Peyer's patch (tissue), 4 donors: ENCODE measurements at regions not wholly inside any gene's neighbourhood (a gene's known extent, or its start where the extent isn't known, plus 50 kb on each side); places are given as distances from the start of the nearest gene placed in this dataset.

ENCODE experiments used
- DNase-seq, 3 donors: peaks; one replicate each; pipeline ENCODE4 v3.0.0-alpha.2; 2017 to 2019
- H3K27ac ChIP-seq, 4 donors: fragments of 200-600 bp; sonication (generic); one replicate each; pipeline ENCODE4 v1.5.1; 2016 to 2019
- H3K27me3 ChIP-seq, 2 donors: fragments of 200-600 bp; sonication (generic); one replicate each; pipeline ENCODE4 v1.5.1; 2019
- H3K36me3 ChIP-seq, 3 donors: fragments of 200-600 bp; sonication (generic); one replicate each; pipeline ENCODE4 v1.5.1; 2016 to 2019
- H3K4me1 ChIP-seq, 4 donors: fragments of 200-600 bp; sonication (generic); one replicate each; pipeline ENCODE4 v1.5.1; 2016 to 2019
- H3K4me3 ChIP-seq, 4 donors: fragments of 200-600 bp; sonication (generic); 1 replicate in 3 of 4; 2 replicates in 1 of 4; pipeline ENCODE4 v1.5.1; 2016 to 2019; ENCODE audit warnings: mild to moderate bottlenecking in 1 of 4
- H3K9me3 ChIP-seq, 4 donors: fragments of 200-600 bp; sonication (generic); one replicate each; pipeline ENCODE4 v1.5.1; 2016 to 2019; ENCODE audit warnings: mild to moderate bottlenecking in 1 of 4
- CTCF ChIP-seq, 6 experiments: fragments of 450-650 bp in 4 of 6; fragments of 200-600 bp in 2 of 6; sonication (generic) in 1 of 6; IDR thresholded peaks; one replicate each; pipeline ENCODE4 v1.5.1; 2017 to 2019; ENCODE audit warnings: antibody characterized with exemption in 6 of 6, mild to moderate bottlenecking in 3 of 6, moderate library complexity in 1 of 6
- POLR2A ChIP-seq, 2 donors: fragments of 450-650 bp; IDR thresholded peaks; one replicate each; pipeline ENCODE4 v1.5.1; 2017; ENCODE audit warnings: antibody characterized with exemption in 2 of 2, mild to moderate bottlenecking in 2 of 2, moderate library complexity in 2 of 2

- no peak for DNase-seq
- Histone ChIP-seq H3K27ac (no peak overlapping the region), H3K36me3 (no peaks in the 10 kb centered on the region), H3K4me3 (no peak overlapping the region), H3K27me3 (no peaks in the 10 kb centered on the region), H3K9me3 (no peaks in the 10 kb centered on the region), H3K4me1 (no peaks in the 10 kb centered on the region)
- TF ChIP-seq CTCF (IDR thresholded peaks at IDR 0.05) = no peak
These were observed 246.6 kb downstream of the SS18 start for GRCh38 chr18:25843791-25844190.

GRCh38 chr18:25842665-25843064, 247.7 kb downstream of the SS18 start:
- H3K4me3 ChIP-seq = no peak overlapping the region
- DNase-seq = no peak
- no peaks in the 10 kb centered on the region for H3K36me3 ChIP-seq
- H3K4me1 ChIP-seq = no peaks in the 10 kb centered on the region
- H3K9me3 ChIP-seq = no peaks in the 10 kb centered on the region
- TF ChIP-seq CTCF (IDR thresholded peaks at IDR 0.05) (no peak), POLR2A (IDR thresholded peaks at IDR 0.05) (no peak)
- H3K27ac ChIP-seq = no peak overlapping the region
- no peaks in the 10 kb centered on the region for H3K27me3 ChIP-seq

- no peaks in the 10 kb centered on the region for H3K27me3 ChIP-seq
- H3K27ac ChIP-seq = no peak overlapping the region
- no peaks in the 10 kb centered on the region for H3K9me3 ChIP-seq
- H3K4me3 ChIP-seq = no peak overlapping the region
- no peak for TF ChIP-seq CTCF (IDR thresholded peaks at IDR 0.05)
- H3K4me1 ChIP-seq = no peaks in the 10 kb centered on the region
- no peak for DNase-seq
- H3K36me3 ChIP-seq = no peaks in the 10 kb centered on the region
These were observed 256.4 kb downstream of the SS18 start for GRCh38 chr18:25834061-25834460.

GRCh38 chr18:25832001-25832604, 258.3 kb downstream of the SS18 start:
- peak in 2 of 3 donors; percentile 62 to 65 for DNase-seq
- Histone ChIP-seq H3K36me3 (no peaks in the 10 kb centered on the region), H3K27ac (no peak overlapping the region), H3K27me3 (no peaks in the 10 kb centered on the region), H3K9me3 (no peaks in the 10 kb centered on the region), H3K4me3 (no peak overlapping the region), H3K4me1 (no peaks in the 10 kb centered on the region)
- no peak for TF ChIP-seq POLR2A (IDR thresholded peaks at IDR 0.05)
- TF ChIP-seq CTCF (IDR thresholded peaks at IDR 0.05) = peak in 4 of 6 experiments; percentile 42 to 49 (median 46)

GRCh38 chr18:25831301-25831701, 259.1 kb downstream of the SS18 start:
- TF ChIP-seq POLR2A (IDR thresholded peaks at IDR 0.05) (no peak), CTCF (IDR thresholded peaks at IDR 0.05) (no peak)
- no peaks in the 10 kb centered on the region for H3K27me3 ChIP-seq
- no peak overlapping the region for H3K27ac ChIP-seq
- DNase-seq = no peak
- no peaks in the 10 kb centered on the region for H3K36me3 ChIP-seq
- no peak overlapping the region for H3K4me3 ChIP-seq
- H3K4me1 ChIP-seq = no peaks in the 10 kb centered on the region
- no peaks in the 10 kb centered on the region for H3K9me3 ChIP-seq

GRCh38 chr18:25830787-25831186, 259.6 kb downstream of the SS18 start:
- no peak for DNase-seq

More at GRCh38 chr18:25830787-25831186, 259.6 kb downstream of the SS18 start:
- H3K36me3 ChIP-seq = no peaks in the 10 kb centered on the region
- TF ChIP-seq CTCF (IDR thresholded peaks at IDR 0.05) (no peak), POLR2A (IDR thresholded peaks at IDR 0.05) (no peak)
- no peaks in the 10 kb centered on the region for H3K27me3 ChIP-seq
- no peak overlapping the region for H3K4me3 ChIP-seq
- no peaks in the 10 kb centered on the region for H3K9me3 ChIP-seq
- no peak overlapping the region for H3K27ac ChIP-seq
- H3K4me1 ChIP-seq = no peaks in the 10 kb centered on the region
